IMR-90 (cell line): ENCODE measurements at regions not wholly inside any gene's neighbourhood (a gene's known extent, or its start where the extent isn't known, plus 50 kb on each side); places are given as distances from the start of the nearest gene placed in this dataset.

ENCODE experiments used
- ATAC-seq: fragments of 200-7000 bp; cut with Tn5 transposase; 2 replicates; pipeline ENCODE4 v1.9.1; 2020; ENCODE audit warnings: low read depth, mild to moderate bottlenecking, moderate library complexity
- BruUV-seq: library from RNA; stranded (reverse); fragments of 400-500 nt; replicated peaks from 2 replicates; lab custom pipeline; 2021; lab: Mats Ljungman, UMichigan
- CTCF ChIA-PET: fragments of 300-600 bp; formaldehyde crosslinking; extraction: SDS; loops from one replicate; lab custom pipeline; 2021; ENCODE audit warnings: antibody characterized with exemption; lab: Yijun Ruan, JAX
- POLR2A ChIA-PET: fragments of 300-600 bp; sonication (Branson Sonifier 250); formaldehyde crosslinking; loops from one replicate; lab custom pipeline; 2022; ENCODE audit warnings: antibody characterized with exemption; ENCODE audit not compliant: unreplicated experiment; lab: Charles Lee
- DNase-seq: peaks from one replicate; pipeline ENCODE4 v3.0.0; 2013
- H2AFZ ChIP-seq: replicated peaks from 2 replicates; pipeline ENCODE3; 2013; ENCODE audit warnings: low read length, mild to moderate bottlenecking; ENCODE audit not compliant: poor library complexity
- H2AK5ac ChIP-seq: 2 replicates; pipeline ENCODE4 v1.6.1; 2013; ENCODE audit warnings: low read depth, low read length, inconsistent platforms
- H2AK9ac ChIP-seq: replicated peaks from 2 replicates; pipeline ENCODE3; 2013; ENCODE audit warnings: mild to moderate bottlenecking, low read depth, low read length, moderate library complexity; ENCODE audit not compliant: poor library complexity
- H2BK120ac ChIP-seq: 2 replicates; pipeline ENCODE4 v1.6.1; 2013; ENCODE audit warnings: low read depth, low read length, inconsistent platforms
- H2BK15ac ChIP-seq: 3 replicates; pipeline ENCODE4 v1.6.1; 2013; ENCODE audit warnings: low read depth, low read length, inconsistent platforms
- H2BK20ac ChIP-seq: 2 replicates; pipeline ENCODE4 v1.6.1; 2013; ENCODE audit warnings: low read depth, mild to moderate bottlenecking, inconsistent platforms, low read length, moderate library complexity
- H2BK5ac ChIP-seq: 2 replicates; pipeline ENCODE4 v1.6.1; 2013; ENCODE audit warnings: mild to moderate bottlenecking, low read depth, low read length, inconsistent platforms; ENCODE audit not compliant: poor library complexity, severe bottlenecking
- H3K14ac ChIP-seq: replicated peaks from 2 replicates; pipeline ENCODE4 v1.6.1; 2013; ENCODE audit warnings: low read depth, low read length, inconsistent platforms
- H3K18ac ChIP-seq: 2 replicates; pipeline ENCODE4 v1.6.1; 2013; ENCODE audit warnings: low read depth, low read length, control low read depth
- H3K23ac ChIP-seq: 2 replicates; pipeline ENCODE4 v1.6.1; 2013; ENCODE audit warnings: low read depth, low read length, inconsistent platforms
- H3K27ac ChIP-seq: 2 replicates; pipeline ENCODE4 v1.5.1; 2013; ENCODE audit warnings: mild to moderate bottlenecking, control low read depth, low read length; ENCODE audit not compliant: insufficient read depth
- H3K27me3 ChIP-seq: 2 replicates; pipeline ENCODE4 v1.6.1; 2013; ENCODE audit warnings: low read length; ENCODE audit not compliant: control insufficient read depth, insufficient read depth
- H3K36me3 ChIP-seq: 2 replicates; pipeline ENCODE4 v1.6.1; 2013; ENCODE audit warnings: low read length, mixed read lengths; ENCODE audit not compliant: control insufficient read depth, insufficient read depth
- H3K4ac ChIP-seq: 2 replicates; pipeline ENCODE4 v1.6.1; 2013; ENCODE audit warnings: low read depth, low read length, inconsistent platforms
- H3K4me1 ChIP-seq: 2 replicates; pipeline ENCODE4 v1.6.1; 2013; ENCODE audit warnings: low read length, mixed read lengths; ENCODE audit not compliant: control insufficient read depth, insufficient read depth
- H3K4me2 ChIP-seq: 2 replicates; pipeline ENCODE4 v1.6.1; 2013; ENCODE audit warnings: low read depth, mild to moderate bottlenecking, control low read depth, low read length, moderate library complexity
- H3K4me3 ChIP-seq: 2 replicates; pipeline ENCODE4 v1.5.1; 2013; ENCODE audit warnings: low read depth, mild to moderate bottlenecking, control low read depth, low read length, moderate library complexity; ENCODE audit not compliant: insufficient read depth
- H3K56ac ChIP-seq: 2 replicates; pipeline ENCODE4 v1.6.1; 2013; ENCODE audit warnings: low read length, inconsistent platforms; ENCODE audit not compliant: insufficient read depth; ENCODE audit errors: extremely low read depth
- H3K79me1 ChIP-seq, 2 experiments: 2 replicates each; pipeline ENCODE4 v1.6.1; 2013; ENCODE audit warnings: low read length in 2 of 2, inconsistent platforms in 1 of 2, low read depth in 1 of 2
- H3K9ac ChIP-seq: 2 replicates; pipeline ENCODE4 v1.6.1; 2013; ENCODE audit warnings: low read depth, low read length, control low read depth
- H3K9me1 ChIP-seq: 2 replicates; pipeline ENCODE4 v1.6.1; 2013; ENCODE audit warnings: low read length, inconsistent platforms; ENCODE audit not compliant: insufficient read depth
- H3K9me3 ChIP-seq: 2 replicates; pipeline ENCODE4 v1.6.1; 2013; ENCODE audit warnings: low read length; ENCODE audit not compliant: control insufficient read depth, insufficient read depth
- H4K20me1 ChIP-seq: 2 replicates; pipeline ENCODE4 v1.6.1; 2013; ENCODE audit warnings: low read length, inconsistent platforms; ENCODE audit not compliant: insufficient read depth
- H4K5ac ChIP-seq: 2 replicates; pipeline ENCODE4 v1.6.1; 2013; ENCODE audit warnings: mild to moderate bottlenecking, low read depth, low read length, control low read depth
- H4K8ac ChIP-seq, 2 experiments: 2 replicates each; pipeline ENCODE4 v1.6.1; 2013; ENCODE audit warnings: low read depth in 2 of 2, low read length in 2 of 2, control low read depth in 1 of 2, inconsistent platforms in 1 of 2
- H4K91ac ChIP-seq: 2 replicates; pipeline ENCODE4 v1.6.1; 2013; ENCODE audit warnings: low read depth, low read length, inconsistent platforms; ENCODE audit not compliant: insufficient read depth
- CEBPB ChIP-seq: IDR thresholded peaks from 2 replicates; pipeline ENCODE4 v1.6.1; 2012; ENCODE audit warnings: low read depth, low read length, improper control_type of control experiment
- POLR2A ChIP-seq: IDR thresholded peaks from 2 replicates; pipeline ENCODE4 v1.6.1; 2012; ENCODE audit warnings: mild to moderate bottlenecking, low read depth, low read length
- WGBS, 2 experiments: methylation state at CpG; one replicate each; pipeline versions ENCODE4 v1.1.5 to v1.1.7; 2013; ENCODE audit warnings: missing lambda C conversion rate in 2 of 2; ENCODE audit not compliant: insufficient read length in 1 of 2; ENCODE audit errors: extremely low coverage in 2 of 2; 5-methylcytosine and 5-hydroxymethylcytosine counted together
- dilution Hi-C: fragments of 300-500 bp; cut with HindIII; formaldehyde crosslinking; loops from one replicate; pipeline ENCODE4 v1.14.3; 2018; ENCODE audit warnings: low sequenced_read_pairs; ENCODE audit not compliant: unreplicated experiment
- in situ Hi-C: fragments of 300-500 bp; cut with MboI; formaldehyde crosslinking; loops from 3 replicates; pipeline ENCODE4 v1.14.3; 2019; ENCODE audit warnings: low sequenced_read_pairs, inconsistent platforms, mixed read lengths
- intact Hi-C: fragments of 100-400 bp; cut with micrococcal nuclease; formaldehyde crosslinking; loops from 2 replicates; pipeline ENCODE4 v1.10.0; 2022

DNA sequence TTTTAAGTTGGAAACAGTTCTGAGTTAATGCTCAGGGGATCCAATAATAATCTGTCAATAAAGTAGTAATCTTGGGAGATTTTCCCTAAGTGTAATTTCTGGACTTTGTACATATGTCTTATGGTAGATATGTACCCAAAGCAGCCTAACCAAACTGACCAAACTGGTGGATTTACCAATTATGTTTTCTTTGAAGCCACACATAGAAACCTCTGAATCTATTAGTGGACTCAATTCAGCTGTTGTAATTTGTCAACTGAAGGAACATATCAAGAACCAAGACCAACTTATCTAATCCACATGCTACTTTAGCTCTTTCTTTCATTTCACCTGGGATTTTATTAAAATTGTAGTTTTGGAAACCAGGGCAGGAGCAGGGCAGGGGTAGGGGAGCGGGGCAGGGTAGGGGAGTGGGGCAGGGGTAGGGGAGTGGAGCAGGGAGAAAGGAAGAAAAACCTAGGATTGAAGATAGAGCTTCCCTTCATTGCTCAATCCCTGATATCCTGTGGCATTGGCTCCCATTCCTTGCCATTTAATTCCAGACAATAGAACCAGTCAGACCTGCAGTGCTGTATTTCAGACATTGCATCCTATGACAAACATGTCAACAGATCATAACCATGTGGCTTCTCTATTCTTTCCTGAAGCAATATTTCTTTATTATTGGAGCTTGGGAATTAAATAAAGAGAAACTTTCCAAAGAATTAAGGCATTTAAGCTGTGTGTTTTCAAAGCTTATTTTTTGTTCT lies 101.8 kb downstream of the NFKBIZ start:
- Histone ChIP-seq H2BK15ac (no peak overlapping the region), H4K8ac (no peak overlapping the region), H3K18ac (no peak overlapping the region), H3K4me3 (no peak overlapping the region), H4K20me1 (no peaks in the 10 kb centered on the region), H2AK5ac (no peak overlapping the region), H2AK9ac (no peak overlapping the region), H2BK20ac (no peak overlapping the region), H2BK120ac (no peak overlapping the region), H3K4me1 (peaks cover 1% of the 10 kb centered on the region; the same call in 1 of the 2 replicates), H2AFZ (no peak overlapping the region), H4K91ac (no peak overlapping the region), H3K79me1 (no peaks in the 10 kb centered on the region; a peak in 2 of 4 replicates), H4K5ac (no peak overlapping the region; the same call in 1 of the 2 replicates), H2BK5ac (no peak overlapping the region), H3K27me3 (no peaks in the 10 kb centered on the region), H3K56ac (no peak overlapping the region), H3K27ac (no peak overlapping the region), H3K9ac (no peak overlapping the region), H3K14ac (no peak overlapping the region), H3K9me1 (no peaks in the 10 kb centered on the region), H3K23ac (no peak overlapping the region), H3K4me2 (no peak overlapping the region), H3K4ac (no peak overlapping the region), H3K9me3 (no peaks in the 10 kb centered on the region), H3K36me3 (no peaks in the 10 kb centered on the region)
- dilution Hi-C loops (no loop called here), in situ Hi-C loops (no loop called here), intact Hi-C loops (no loop called here)
- BruUV-seq: no TSS peak
- DNase-seq: no peak
- TF ChIP-seq CEBPB (peak; percentile 36; the same call in 1 of the 2 replicates), POLR2A (no peak)
- CTCF ChIA-PET: interaction anchor here (1.2 to 1.3 kb wide), 2 partner anchors 14 to 278 kb away, joined by 3 to 5 read pairs; no protein-coding TSS in a partner anchor
- no CpG with 5 or more reads among the region's 1 CpG for WGBS, 2 experiments
- no peak for ATAC-seq
- POLR2A ChIA-PET: no interaction called here
